ENCODE measurements at regions not wholly inside any gene's neighbourhood (a gene's known extent, or its start where the extent isn't known, plus 50 kb on each side); places are given as distances from the start of the nearest gene placed in this dataset.

- Mint-ChIP-seq H3K27ac (no peak overlapping the region), H3K27me3 (ENCODE audit: low read depth, poor library complexity) (no peaks in the 10 kb centered on the region), H3K36me3 (ENCODE audit: low read depth) (no peaks in the 10 kb centered on the region), H3K4me3 (no peak overlapping the region), H3K9me3 (no peaks in the 10 kb centered on the region), H3K4me1 (no peaks in the 10 kb centered on the region)
- TF ChIP-seq, protein P1, sequence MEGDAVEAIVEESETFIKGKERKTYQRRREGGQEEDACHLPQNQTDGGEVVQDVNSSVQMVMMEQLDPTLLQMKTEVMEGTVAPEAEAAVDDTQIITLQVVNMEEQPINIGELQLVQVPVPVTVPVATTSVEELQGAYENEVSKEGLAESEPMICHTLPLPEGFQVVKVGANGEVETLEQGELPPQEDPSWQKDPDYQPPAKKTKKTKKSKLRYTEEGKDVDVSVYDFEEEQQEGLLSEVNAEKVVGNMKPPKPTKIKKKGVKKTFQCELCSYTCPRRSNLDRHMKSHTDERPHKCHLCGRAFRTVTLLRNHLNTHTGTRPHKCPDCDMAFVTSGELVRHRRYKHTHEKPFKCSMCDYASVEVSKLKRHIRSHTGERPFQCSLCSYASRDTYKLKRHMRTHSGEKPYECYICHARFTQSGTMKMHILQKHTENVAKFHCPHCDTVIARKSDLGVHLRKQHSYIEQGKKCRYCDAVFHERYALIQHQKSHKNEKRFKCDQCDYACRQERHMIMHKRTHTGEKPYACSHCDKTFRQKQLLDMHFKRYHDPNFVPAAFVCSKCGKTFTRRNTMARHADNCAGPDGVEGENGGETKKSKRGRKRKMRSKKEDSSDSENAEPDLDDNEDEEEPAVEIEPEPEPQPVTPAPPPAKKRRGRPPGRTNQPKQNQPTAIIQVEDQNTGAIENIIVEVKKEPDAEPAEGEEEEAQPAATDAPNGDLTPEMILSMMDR (IDR thresholded peaks at IDR 0.05), result no peak
- no peak for DNase-seq
Measured at GRCh38 chr5:105150323-105150722, 1587.7 kb upstream of the NUDT12 start.

GRCh38 chr5:105146867-105147266 lies 1584.3 kb upstream of the NUDT12 start:
- Mint-ChIP-seq H3K9me3 (no peaks in the 10 kb centered on the region), H3K27ac (no peak overlapping the region), H3K27me3 (ENCODE audit: low read depth, poor library complexity) (no peaks in the 10 kb centered on the region), H3K36me3 (ENCODE audit: low read depth) (no peaks in the 10 kb centered on the region), H3K4me1 (no peaks in the 10 kb centered on the region), H3K4me3 (no peak overlapping the region)
- no peak for DNase-seq
- TF ChIP-seq, protein P1 (IDR thresholded peaks at IDR 0.05), result no peak

- DNase-seq, result no peak
- Mint-ChIP-seq H3K4me1 (no peaks in the 10 kb centered on the region), H3K27me3 (ENCODE audit: low read depth, poor library complexity) (no peaks in the 10 kb centered on the region), H3K4me3 (no peak overlapping the region), H3K27ac (no peak overlapping the region), H3K9me3 (no peaks in the 10 kb centered on the region), H3K36me3 (ENCODE audit: low read depth) (no peaks in the 10 kb centered on the region)
- TF ChIP-seq, protein P1 (IDR thresholded peaks at IDR 0.05), result no peak
Measured at GRCh38 chr5:105145152-105145551, 1582.6 kb upstream of the NUDT12 start.

DNA sequence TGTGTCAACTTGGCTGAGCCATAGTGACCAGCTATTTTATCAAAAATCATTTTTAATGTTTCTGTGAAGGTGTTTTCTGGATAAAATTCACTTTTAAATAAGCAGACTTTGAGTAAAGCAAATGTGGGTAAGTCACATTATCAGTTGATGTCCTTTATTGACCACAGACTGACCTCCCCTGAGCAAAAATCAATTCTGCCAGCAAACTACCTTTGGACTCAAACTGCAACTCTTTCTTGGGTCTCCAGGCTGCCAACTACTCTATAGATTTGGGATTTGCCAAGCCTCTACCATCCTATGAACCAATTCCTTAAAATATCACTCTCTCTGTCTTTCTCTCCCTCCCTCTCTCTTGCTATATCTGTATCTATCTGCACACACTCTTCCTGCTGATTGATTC lies 1571.7 kb upstream of the NUDT12 start:
- DNase-seq, result no peak
- TF ChIP-seq, protein P1 (IDR thresholded peaks at IDR 0.05), result no peak
- Mint-ChIP-seq H3K27me3 (ENCODE audit: low read depth, poor library complexity) (no peaks in the 10 kb centered on the region), H3K27ac (no peak overlapping the region), H3K4me3 (no peak overlapping the region), H3K9me3 (no peaks in the 10 kb centered on the region), H3K36me3 (ENCODE audit: low read depth) (no peaks in the 10 kb centered on the region), H3K4me1 (no peaks in the 10 kb centered on the region)

GRCh38 chr5:105133087-105133486 lies 1570.5 kb upstream of the NUDT12 start:
- Mint-ChIP-seq H3K27ac (no peak overlapping the region), H3K4me3 (no peak overlapping the region), H3K27me3 (ENCODE audit: low read depth, poor library complexity) (no peaks in the 10 kb centered on the region), H3K36me3 (ENCODE audit: low read depth) (no peaks in the 10 kb centered on the region), H3K4me1 (no peaks in the 10 kb centered on the region), H3K9me3 (no peaks in the 10 kb centered on the region)
- no peak for DNase-seq
- TF ChIP-seq, protein P1 (IDR thresholded peaks at IDR 0.05), result no peak

DNA sequence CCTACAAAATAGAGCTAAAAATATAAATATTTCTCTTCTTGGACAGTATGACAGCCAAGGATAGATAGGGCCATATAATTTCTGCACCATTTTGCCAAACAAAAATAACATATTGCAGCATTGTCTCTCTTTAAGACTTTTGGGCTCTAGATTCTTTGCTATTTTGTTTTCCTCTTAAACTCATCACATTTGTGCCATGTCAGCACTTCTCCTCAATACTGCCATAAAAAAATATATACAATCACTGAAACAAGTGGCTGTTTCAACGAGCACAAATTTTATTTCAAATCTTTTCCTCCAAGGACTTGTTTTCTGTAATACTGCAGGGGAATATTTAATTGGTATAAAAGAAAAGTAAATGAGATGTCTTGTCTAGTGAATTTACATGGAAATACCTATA lies 1570.0 kb upstream of the NUDT12 start:
- peaks cover 3% of the 10 kb centered on the region for H3K4me1 Mint-ChIP-seq
- no peak overlapping the region for H3K27ac Mint-ChIP-seq
- no peak overlapping the region for H3K4me3 Mint-ChIP-seq
- no peaks in the 10 kb centered on the region for H3K27me3 Mint-ChIP-seq (ENCODE audit: low read depth, poor library complexity)
- no peak for DNase-seq
- no peaks in the 10 kb centered on the region for H3K36me3 Mint-ChIP-seq (ENCODE audit: low read depth)
- no peaks in the 10 kb centered on the region for H3K9me3 Mint-ChIP-seq
- TF ChIP-seq, protein P1 (IDR thresholded peaks at IDR 0.05), result no peak

Data from nephron progenitor cell (in vitro differentiated cells).